Neuron (in vitro differentiated cells): ENCODE measurements at regions not wholly inside any gene's neighbourhood (a gene's known extent, or its start where the extent isn't known, plus 50 kb on each side); places are given as distances from the start of the nearest gene placed in this dataset.
"Not testable (repeated sequence)": the region's sequence is repeated elsewhere in the genome, so short reads cannot be mapped to it uniquely, and the experiment has no call there.

Experiments used
- H2AFZ ChIP-seq: one replicate; pipeline ENCODE4 v1.6.1; 2013; ENCODE audit warnings: low read depth, mild to moderate bottlenecking, inconsistent platforms, low read length, moderate library complexity
- H3K27me3 ChIP-seq: one replicate; pipeline ENCODE4 v1.6.1; 2013; ENCODE audit warnings: low read length; ENCODE audit not compliant: insufficient read depth
- H3K36me3 ChIP-seq: one replicate; pipeline ENCODE4 v1.6.1; 2013; ENCODE audit warnings: low read length; ENCODE audit not compliant: insufficient read depth
- H3K4me1 ChIP-seq: one replicate; pipeline ENCODE4 v1.6.1; 2013; ENCODE audit warnings: low read length; ENCODE audit not compliant: insufficient read depth
- H3K4me3 ChIP-seq: 2 replicates; pipeline ENCODE4 v1.5.1; 2013; ENCODE audit warnings: mild to moderate bottlenecking, low read length, moderate library complexity
- H3K9me3 ChIP-seq: one replicate; pipeline ENCODE4 v1.6.1; 2013; ENCODE audit warnings: low read length

GRCh38 chr6:21342501-21342900 lies 251.1 kb upstream of the SOX4 start:
- H3K27me3 ChIP-seq, result no peaks in the 10 kb centered on the region
- peaks cover 2% of the 10 kb centered on the region for H3K9me3 ChIP-seq
- no peaks in the 10 kb centered on the region for H3K36me3 ChIP-seq
- H2AFZ ChIP-seq, result no peak overlapping the region
- H3K4me3 ChIP-seq, result no peak overlapping the region
- H3K4me1 ChIP-seq, result no peaks in the 10 kb centered on the region

GRCh38 chr6:21345704-21346103 lies 247.8 kb upstream of the SOX4 start:
- H3K9me3 ChIP-seq, H3K4me1 ChIP-seq, H3K4me3 ChIP-seq, H3K27me3 ChIP-seq, H2AFZ ChIP-seq, H3K36me3 ChIP-seq: not testable (repeated sequence)

- no peak overlapping the region for H3K4me3 ChIP-seq
- H3K27me3 ChIP-seq, result no peaks in the 10 kb centered on the region
- peaks cover 8% of the 10 kb centered on the region for H3K4me1 ChIP-seq
- no peak overlapping the region for H2AFZ ChIP-seq
- no peaks in the 10 kb centered on the region for H3K36me3 ChIP-seq
- no peaks in the 10 kb centered on the region for H3K9me3 ChIP-seq
These were observed 245.4 kb upstream of the SOX4 start for GRCh38 chr6:21348146-21348503.

GRCh38 chr6:21348504-21349195 lies 244.9 kb upstream of the SOX4 start:
- Histone ChIP-seq H3K4me1 (peaks cover 8% of the 10 kb centered on the region), H3K9me3 (no peaks in the 10 kb centered on the region), H3K4me3 (no peak overlapping the region), H2AFZ (no peak overlapping the region), H3K27me3 (no peaks in the 10 kb centered on the region), H3K36me3 (no peaks in the 10 kb centered on the region)

GRCh38 chr6:21349834-21350233 lies 243.7 kb upstream of the SOX4 start:
- H3K27me3 ChIP-seq, result no peaks in the 10 kb centered on the region
- no peak overlapping the region for H3K4me3 ChIP-seq
- H3K9me3 ChIP-seq, result no peaks in the 10 kb centered on the region
- H3K36me3 ChIP-seq, result no peaks in the 10 kb centered on the region
- peaks cover 8% of the 10 kb centered on the region for H3K4me1 ChIP-seq
- no peak overlapping the region for H2AFZ ChIP-seq

GRCh38 chr6:21350926-21351325 lies 242.6 kb upstream of the SOX4 start:
- H3K9me3 ChIP-seq, result no peaks in the 10 kb centered on the region
- H3K36me3 ChIP-seq, result no peaks in the 10 kb centered on the region
- H2AFZ ChIP-seq, result no peak overlapping the region
- peaks cover 8% of the 10 kb centered on the region for H3K4me1 ChIP-seq
- H3K27me3 ChIP-seq, result no peaks in the 10 kb centered on the region
- no peak overlapping the region for H3K4me3 ChIP-seq

GRCh38 chr6:21352131-21352530 lies 241.4 kb upstream of the SOX4 start:
- Histone ChIP-seq H3K4me1 (peaks cover 8% of the 10 kb centered on the region), H3K36me3 (no peaks in the 10 kb centered on the region), H2AFZ (no peak overlapping the region), H3K4me3 (no peak overlapping the region), H3K9me3 (no peaks in the 10 kb centered on the region), H3K27me3 (no peaks in the 10 kb centered on the region)

GRCh38 chr6:21354805-21355238 lies 238.7 kb upstream of the SOX4 start:
- H2AFZ ChIP-seq, result no peak overlapping the region
- H3K4me3 ChIP-seq, result no peak overlapping the region
- no peaks in the 10 kb centered on the region for H3K9me3 ChIP-seq
- H3K36me3 ChIP-seq, result no peaks in the 10 kb centered on the region
- H3K27me3 ChIP-seq, result no peaks in the 10 kb centered on the region
- peaks cover 5% of the 10 kb centered on the region for H3K4me1 ChIP-seq

GRCh38 chr6:21355638-21356037 lies 237.9 kb upstream of the SOX4 start:
- Histone ChIP-seq H2AFZ (no peak overlapping the region), H3K4me1 (peaks cover 5% of the 10 kb centered on the region), H3K36me3 (no peaks in the 10 kb centered on the region), H3K27me3 (no peaks in the 10 kb centered on the region), H3K9me3 (no peaks in the 10 kb centered on the region), H3K4me3 (no peak overlapping the region)

- no peak overlapping the region for H3K4me3 ChIP-seq
- no peaks in the 10 kb centered on the region for H3K36me3 ChIP-seq
- H3K9me3 ChIP-seq, result no peaks in the 10 kb centered on the region
- no peak overlapping the region for H2AFZ ChIP-seq
- H3K27me3 ChIP-seq, result no peaks in the 10 kb centered on the region
- H3K4me1 ChIP-seq, result peaks cover under 1% of the 10 kb centered on the region
These were observed 236.3 kb upstream of the SOX4 start for GRCh38 chr6:21357262-21357661.

- Histone ChIP-seq H3K27me3 (no peaks in the 10 kb centered on the region), H2AFZ (no peak overlapping the region), H3K4me1 (no peaks in the 10 kb centered on the region), H3K36me3 (no peaks in the 10 kb centered on the region), H3K9me3 (no peaks in the 10 kb centered on the region), H3K4me3 (no peak overlapping the region)
These were observed 233.6 kb upstream of the SOX4 start for GRCh38 chr6:21359926-21360325.

- Histone ChIP-seq H3K36me3 (no peaks in the 10 kb centered on the region), H3K4me3 (no peak overlapping the region), H3K4me1 (no peaks in the 10 kb centered on the region), H3K9me3 (no peaks in the 10 kb centered on the region), H2AFZ (no peak overlapping the region), H3K27me3 (no peaks in the 10 kb centered on the region)
These were observed 233.2 kb upstream of the SOX4 start for GRCh38 chr6:21360336-21360735.

- Histone ChIP-seq H3K4me1 (peaks cover 24% of the 10 kb centered on the region), H3K36me3 (no peaks in the 10 kb centered on the region), H3K27me3 (no peaks in the 10 kb centered on the region)
These were observed 226.4 kb upstream of the SOX4 start for GRCh38 chr6:21367148-21367547.

GRCh38 chr6:21367649-21368154 lies 225.8 kb upstream of the SOX4 start:
- peaks cover 28% of the 10 kb centered on the region for H3K4me1 ChIP-seq
- H3K4me3 ChIP-seq, result no peak overlapping the region
- H3K9me3 ChIP-seq, result no peaks in the 10 kb centered on the region

More at GRCh38 chr6:21367148-21367547, 226.4 kb upstream of the SOX4 start:
- Histone ChIP-seq H3K4me3 (no peak overlapping the region), H3K9me3 (no peaks in the 10 kb centered on the region), H2AFZ (no peak overlapping the region)

More at GRCh38 chr6:21367649-21368154, 225.8 kb upstream of the SOX4 start:
- Histone ChIP-seq H3K36me3 (no peaks in the 10 kb centered on the region), H2AFZ (peak overlapping the region; percentile 44), H3K27me3 (no peaks in the 10 kb centered on the region)
